ENCODE measurements at regions not wholly inside any gene's neighbourhood (a gene's known extent, or its start where the extent isn't known, plus 50 kb on each side); places are given as distances from the start of the nearest gene placed in this dataset.
"Not testable (repeated sequence)": the region's sequence is repeated elsewhere in the genome, so short reads cannot be mapped to it uniquely, and the experiment has no call there.

- not testable (repeated sequence) for TF ChIP-seq CTCF, EP300 (IDR thresholded peaks at IDR 0.05)
Observed at GRCh38 chr7:69215516-69215915, 382.8 kb upstream of the AUTS2 start.

Measured in gastroesophageal sphincter (tissue), 3 donors.